Mucosa of stomach (tissue), 1 donor: ENCODE measurements at regions not wholly inside any gene's neighbourhood (a gene's known extent, or its start where the extent isn't known, plus 50 kb on each side); places are given as distances from the start of the nearest gene placed in this dataset.

Experiments used
- H3K27me3 ChIP-seq: one replicate; pipeline ENCODE4 v1.7.0; 2013; ENCODE audit warnings: mild to moderate bottlenecking, low read length; ENCODE audit not compliant: control insufficient read depth, insufficient read depth
- H3K36me3 ChIP-seq: one replicate; pipeline ENCODE4 v1.7.0; 2013; ENCODE audit warnings: low read length; ENCODE audit not compliant: control insufficient read depth, insufficient read depth
- H3K4me1 ChIP-seq: one replicate; pipeline ENCODE4 v1.7.0; 2013; ENCODE audit warnings: mild to moderate bottlenecking, low read length; ENCODE audit not compliant: control insufficient read depth, insufficient read depth
- H3K4me3 ChIP-seq: one replicate; pipeline ENCODE4 v1.7.0; 2013; ENCODE audit warnings: low read length
- H3K9ac ChIP-seq: one replicate; pipeline ENCODE4 v1.7.0; 2013; ENCODE audit warnings: mild to moderate bottlenecking, low read length, moderate library complexity
- H3K9me3 ChIP-seq: one replicate; pipeline ENCODE4 v1.7.0; 2013; ENCODE audit warnings: mild to moderate bottlenecking, low read length, moderate library complexity; ENCODE audit not compliant: control insufficient read depth
- donor health status: Pancreatic carcinoma.

GRCh38 chr2:188187726-188188125, 103.9 kb upstream of the GULP1 start:
- H3K4me1 ChIP-seq: no peaks in the 10 kb centered on the region
- no peak overlapping the region for H3K9ac ChIP-seq
- no peaks in the 10 kb centered on the region for H3K36me3 ChIP-seq
- H3K9me3 ChIP-seq: no peaks in the 10 kb centered on the region
- H3K27me3 ChIP-seq: no peaks in the 10 kb centered on the region
- no peak overlapping the region for H3K4me3 ChIP-seq

- Histone ChIP-seq H3K9me3 (no peaks in the 10 kb centered on the region), H3K9ac (no peak overlapping the region), H3K27me3 (no peaks in the 10 kb centered on the region)
Observed at GRCh38 chr2:188189356-188189755, 102.3 kb upstream of the GULP1 start.

DNA sequence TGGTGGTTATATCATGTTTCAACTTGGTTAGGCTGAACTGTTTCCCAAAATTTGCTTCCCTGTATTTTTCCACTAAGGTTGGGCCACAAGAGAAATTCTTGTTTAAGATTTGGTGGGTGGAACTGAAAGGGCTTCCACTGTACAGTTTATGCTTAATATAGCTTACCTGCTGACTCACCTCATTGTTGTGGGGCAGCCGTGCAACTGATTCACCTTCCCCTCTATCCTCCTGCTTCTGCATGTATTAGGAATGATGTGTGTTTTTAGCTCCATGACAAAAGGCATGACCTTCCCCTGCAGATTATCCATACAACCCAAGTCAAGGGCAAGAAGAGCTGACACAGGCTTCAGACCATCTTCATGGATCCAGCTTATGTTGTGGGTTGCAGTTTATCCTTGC, 98.4 kb upstream of the GULP1 start:
- H3K9me3 ChIP-seq: no peaks in the 10 kb centered on the region
- H3K4me1 ChIP-seq: no peaks in the 10 kb centered on the region

More at GRCh38 chr2:188189356-188189755, 102.3 kb upstream of the GULP1 start:
- Histone ChIP-seq H3K4me3 (no peak overlapping the region), H3K36me3 (no peaks in the 10 kb centered on the region), H3K4me1 (no peaks in the 10 kb centered on the region)

GRCh38 chr2:188196343-188197008, 95.2 kb upstream of the GULP1 start:
- Histone ChIP-seq H3K4me3 (no peak overlapping the region), H3K9me3 (no peaks in the 10 kb centered on the region), H3K36me3 (no peaks in the 10 kb centered on the region), H3K27me3 (no peaks in the 10 kb centered on the region), H3K9ac (no peak overlapping the region), H3K4me1 (no peaks in the 10 kb centered on the region)

More for the DNA sequence above, 98.4 kb upstream of the GULP1 start:
- Histone ChIP-seq H3K4me3 (no peak overlapping the region), H3K9ac (no peak overlapping the region), H3K27me3 (no peaks in the 10 kb centered on the region), H3K36me3 (no peaks in the 10 kb centered on the region)

GRCh38 chr2:188199716-188200128, 92.0 kb upstream of the GULP1 start:
- Histone ChIP-seq H3K36me3 (no peaks in the 10 kb centered on the region), H3K9me3 (no peaks in the 10 kb centered on the region), H3K4me1 (no peaks in the 10 kb centered on the region)

GRCh38 chr2:188201639-188202038, 90.0 kb upstream of the GULP1 start:
- no peak overlapping the region for H3K4me3 ChIP-seq
- H3K9me3 ChIP-seq: no peaks in the 10 kb centered on the region
- no peaks in the 10 kb centered on the region for H3K27me3 ChIP-seq
- no peaks in the 10 kb centered on the region for H3K36me3 ChIP-seq
- H3K4me1 ChIP-seq: no peaks in the 10 kb centered on the region
- H3K9ac ChIP-seq: no peak overlapping the region

More at GRCh38 chr2:188199716-188200128, 92.0 kb upstream of the GULP1 start:
- Histone ChIP-seq H3K4me3 (no peak overlapping the region), H3K9ac (no peak overlapping the region), H3K27me3 (no peaks in the 10 kb centered on the region)

DNA sequence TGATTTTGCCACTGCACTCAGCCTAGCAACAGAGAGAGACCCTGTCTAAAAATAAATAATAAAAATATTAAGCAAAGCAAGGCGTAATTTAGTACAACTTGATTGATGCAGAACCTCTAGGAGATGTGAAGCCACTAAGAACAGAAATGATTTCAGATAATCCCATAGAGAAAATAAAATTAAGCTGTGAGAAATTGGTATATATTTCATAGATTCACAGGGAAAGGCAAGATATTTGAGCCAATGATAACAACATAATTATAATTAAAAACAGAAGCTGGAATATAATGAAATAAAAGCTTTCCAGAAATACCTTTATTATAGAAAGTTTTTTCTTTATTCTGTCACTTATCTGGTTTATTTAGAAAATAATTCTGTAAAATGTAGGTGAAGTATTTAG, 88.9 kb upstream of the GULP1 start:
- Histone ChIP-seq H3K27me3 (no peaks in the 10 kb centered on the region), H3K36me3 (no peaks in the 10 kb centered on the region), H3K4me3 (no peak overlapping the region), H3K9me3 (no peaks in the 10 kb centered on the region), H3K9ac (no peak overlapping the region), H3K4me1 (no peaks in the 10 kb centered on the region)

GRCh38 chr2:188203776-188204175, 87.9 kb upstream of the GULP1 start:
- Histone ChIP-seq H3K9me3 (no peaks in the 10 kb centered on the region), H3K36me3 (no peaks in the 10 kb centered on the region), H3K9ac (no peak overlapping the region), H3K27me3 (no peaks in the 10 kb centered on the region), H3K4me1 (no peaks in the 10 kb centered on the region), H3K4me3 (no peak overlapping the region)

- Histone ChIP-seq H3K27me3 (no peaks in the 10 kb centered on the region), H3K36me3 (no peaks in the 10 kb centered on the region), H3K4me3 (no peak overlapping the region), H3K9me3 (no peaks in the 10 kb centered on the region), H3K9ac (no peak overlapping the region), H3K4me1 (no peaks in the 10 kb centered on the region)
Observed at GRCh38 chr2:188204824-188205223, 86.8 kb upstream of the GULP1 start.

DNA sequence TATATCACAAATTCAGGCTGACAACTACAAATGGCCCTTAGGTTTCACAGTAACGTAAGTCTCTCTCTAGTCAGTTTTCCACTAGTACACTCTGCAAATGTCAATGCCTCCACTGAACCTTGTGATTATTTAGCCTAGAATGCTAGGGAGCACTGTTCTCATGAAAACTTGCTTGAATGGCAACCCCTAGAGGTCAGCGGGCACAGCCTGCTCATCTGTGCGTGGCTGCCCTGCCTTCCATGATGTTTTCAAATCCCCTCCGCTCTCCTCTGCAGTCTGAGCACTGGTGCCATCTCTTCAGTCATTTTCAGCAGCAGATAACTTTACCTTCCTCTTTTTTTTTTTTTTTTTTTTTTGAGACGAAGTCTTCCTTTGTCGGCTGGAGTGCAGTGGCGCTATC, 84.1 kb upstream of the GULP1 start:
- H3K9ac ChIP-seq: no peak overlapping the region
- H3K36me3 ChIP-seq: no peaks in the 10 kb centered on the region

GRCh38 chr2:188209218-188209617, 82.5 kb upstream of the GULP1 start:
- H3K9ac ChIP-seq: no peak overlapping the region
- H3K9me3 ChIP-seq: no peaks in the 10 kb centered on the region
- no peak overlapping the region for H3K4me3 ChIP-seq
- H3K4me1 ChIP-seq: no peaks in the 10 kb centered on the region
- H3K36me3 ChIP-seq: no peaks in the 10 kb centered on the region
- H3K27me3 ChIP-seq: no peaks in the 10 kb centered on the region

More for the DNA sequence above, 84.1 kb upstream of the GULP1 start:
- no peaks in the 10 kb centered on the region for H3K4me1 ChIP-seq
- H3K27me3 ChIP-seq: no peaks in the 10 kb centered on the region
- no peaks in the 10 kb centered on the region for H3K9me3 ChIP-seq
- H3K4me3 ChIP-seq: no peak overlapping the region

- Histone ChIP-seq H3K4me3 (no peak overlapping the region), H3K9me3 (no peaks in the 10 kb centered on the region), H3K27me3 (no peaks in the 10 kb centered on the region), H3K9ac (no peak overlapping the region), H3K4me1 (no peaks in the 10 kb centered on the region), H3K36me3 (no peaks in the 10 kb centered on the region)
Observed at GRCh38 chr2:188217264-188217663, 74.4 kb upstream of the GULP1 start.

DNA sequence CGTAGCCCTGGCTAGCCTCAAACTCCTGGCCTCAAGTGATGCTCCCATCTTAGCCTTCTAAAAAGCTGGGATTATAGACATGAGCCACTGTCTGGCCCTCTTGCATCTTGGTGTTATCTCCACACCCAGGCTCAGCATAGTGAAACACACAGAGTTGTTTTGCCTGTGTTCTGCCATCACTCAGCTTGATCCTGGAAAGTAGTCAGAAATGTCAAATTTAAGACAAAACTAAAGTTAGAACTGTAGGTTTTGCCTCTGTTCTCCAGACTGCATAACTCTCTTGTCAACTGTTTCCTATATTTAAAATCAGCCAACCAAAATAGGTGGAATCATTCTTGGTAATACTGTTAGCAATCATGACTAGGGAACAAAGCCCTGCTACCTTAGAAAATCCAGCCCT, 72.1 kb upstream of the GULP1 start:
- Histone ChIP-seq H3K4me1 (no peaks in the 10 kb centered on the region), H3K4me3 (no peak overlapping the region), H3K27me3 (no peaks in the 10 kb centered on the region), H3K36me3 (no peaks in the 10 kb centered on the region), H3K9ac (no peak overlapping the region), H3K9me3 (no peaks in the 10 kb centered on the region)
